ENCODE measurements at regions not wholly inside any gene's neighbourhood (a gene's known extent, or its start where the extent isn't known, plus 50 kb on each side); places are given as distances from the start of the nearest gene placed in this dataset.
"Not testable (repeated sequence)": the region's sequence is repeated elsewhere in the genome, so short reads cannot be mapped to it uniquely, and the experiment has no call there.

DNA sequence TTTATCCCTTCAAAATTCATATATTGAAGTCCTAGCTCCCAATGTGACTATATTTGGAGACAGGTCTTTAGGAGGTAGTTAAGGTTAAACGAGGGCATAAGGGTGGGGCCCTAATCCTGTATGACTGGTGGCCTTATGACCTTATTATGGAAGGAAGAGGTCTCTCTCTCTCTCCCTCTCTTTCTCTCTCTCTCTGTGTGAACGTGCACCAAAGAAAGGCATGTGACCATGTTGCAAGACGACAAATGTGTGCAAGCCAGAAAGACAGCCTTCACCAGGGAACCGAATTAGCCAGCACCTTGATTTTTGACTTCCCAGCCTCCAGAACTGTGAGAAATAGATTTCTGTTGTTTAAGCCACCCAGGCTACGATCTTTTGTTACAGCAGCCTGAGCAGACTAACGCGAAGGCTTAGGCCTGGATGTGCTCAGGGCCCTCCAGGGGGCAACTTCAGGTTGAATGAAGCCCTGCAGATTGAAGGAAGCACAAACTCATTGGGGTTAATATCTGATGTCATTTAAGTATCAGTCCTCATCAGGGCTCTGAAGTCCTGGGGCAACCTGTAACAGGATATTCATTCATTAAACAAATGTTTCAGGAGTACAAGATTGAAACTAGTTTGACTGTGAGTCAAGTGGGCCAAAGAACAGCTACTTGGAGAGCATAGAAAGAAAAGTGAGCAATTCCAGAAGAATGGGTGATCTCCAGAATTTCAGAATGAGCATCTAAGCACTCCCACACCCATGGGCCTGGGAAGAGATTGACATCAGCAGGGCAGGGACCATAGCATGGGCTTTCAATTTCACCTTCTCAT is 157.4 kb upstream of the TNFAIP3 start:
- Histone ChIP-seq H3K4me3 (ENCODE audit: extremely low read depth, insufficient read depth, low read length, poor library complexity, severe bottlenecking) (no peak overlapping the region), H3K4me1 (ENCODE audit: control insufficient read depth, insufficient read depth, low read length, poor library complexity, severe bottlenecking) (no peaks in the 10 kb centered on the region), H3K9me3 (ENCODE audit: control insufficient read depth, low read length) (no peaks in the 10 kb centered on the region), H3K36me3 (ENCODE audit: control insufficient read depth, insufficient read depth, low read length) (no peaks in the 10 kb centered on the region), H3K27ac (ENCODE audit: low read depth, low read length, severe bottlenecking) (no peak overlapping the region)
- WGBS, 2 experiments (ENCODE audit: insufficient coverage in 2 of 2) = 90 to 92% methylated on average over 5 to 6 of the region's 7 CpGs

DNA sequence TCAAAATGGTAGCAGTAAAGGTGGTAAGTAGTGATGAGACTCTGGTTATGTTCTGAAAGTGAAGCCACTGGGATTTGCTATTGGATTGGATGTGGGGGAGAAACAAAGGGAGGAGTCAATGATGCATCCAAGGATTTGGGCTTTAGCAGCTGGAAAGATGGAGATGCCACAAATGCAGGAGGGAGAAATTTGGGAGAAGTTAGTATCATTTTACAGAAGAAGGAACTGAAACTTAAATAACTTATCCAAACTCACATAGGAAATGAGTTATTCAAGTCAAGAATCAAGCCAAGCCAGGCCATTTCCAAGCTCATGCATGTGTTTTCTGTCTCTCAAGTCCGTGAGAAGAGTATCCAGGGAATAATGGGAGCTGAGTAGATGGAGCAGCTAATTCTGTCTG is 155.1 kb upstream of the TNFAIP3 start:
- H3K4me3 ChIP-seq (ENCODE audit: extremely low read depth, insufficient read depth, low read length, poor library complexity, severe bottlenecking) = no peak overlapping the region
- H3K27ac ChIP-seq (ENCODE audit: low read depth, low read length, severe bottlenecking) = no peak overlapping the region
- H3K4me1 ChIP-seq (ENCODE audit: control insufficient read depth, insufficient read depth, low read length, poor library complexity, severe bottlenecking) = no peaks in the 10 kb centered on the region
- H3K36me3 ChIP-seq (ENCODE audit: control insufficient read depth, insufficient read depth, low read length) = no peaks in the 10 kb centered on the region
- WGBS, 2 experiments (ENCODE audit: insufficient coverage in 2 of 2) = 100% methylated on average over 1 of the region's 1 CpG
- no peaks in the 10 kb centered on the region for H3K9me3 ChIP-seq (ENCODE audit: control insufficient read depth, low read length)

DNA sequence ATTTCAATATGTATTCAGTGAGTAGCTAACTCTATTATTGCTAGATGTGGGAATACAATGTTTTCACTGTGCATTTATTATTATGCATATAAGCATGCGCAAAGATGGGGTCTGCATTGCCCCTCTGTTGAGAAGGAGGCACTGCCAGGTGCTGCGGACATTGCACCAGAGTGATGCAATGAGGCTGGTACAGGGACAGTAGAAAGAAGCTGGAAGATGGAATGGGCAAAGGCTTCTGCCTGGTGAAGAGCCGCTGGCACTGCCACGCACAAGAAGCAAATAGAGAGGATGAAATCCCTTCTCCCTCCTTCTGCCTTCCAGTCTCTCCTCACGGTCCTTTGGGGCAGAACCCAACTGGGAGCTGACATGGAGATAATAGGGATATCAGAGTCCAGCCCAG is 154.5 kb upstream of the TNFAIP3 start:
- H3K9me3 ChIP-seq (ENCODE audit: control insufficient read depth, low read length) = no peaks in the 10 kb centered on the region
- no peaks in the 10 kb centered on the region for H3K4me1 ChIP-seq (ENCODE audit: control insufficient read depth, insufficient read depth, low read length, poor library complexity, severe bottlenecking)
- WGBS, 2 experiments (ENCODE audit: insufficient coverage in 2 of 2) = 100% methylated on average over 3 to 4 of the region's 5 CpGs
- H3K36me3 ChIP-seq (ENCODE audit: control insufficient read depth, insufficient read depth, low read length) = no peaks in the 10 kb centered on the region
- no peak overlapping the region for H3K4me3 ChIP-seq (ENCODE audit: extremely low read depth, insufficient read depth, low read length, poor library complexity, severe bottlenecking)
- H3K27ac ChIP-seq (ENCODE audit: low read depth, low read length, severe bottlenecking) = no peak overlapping the region

DNA sequence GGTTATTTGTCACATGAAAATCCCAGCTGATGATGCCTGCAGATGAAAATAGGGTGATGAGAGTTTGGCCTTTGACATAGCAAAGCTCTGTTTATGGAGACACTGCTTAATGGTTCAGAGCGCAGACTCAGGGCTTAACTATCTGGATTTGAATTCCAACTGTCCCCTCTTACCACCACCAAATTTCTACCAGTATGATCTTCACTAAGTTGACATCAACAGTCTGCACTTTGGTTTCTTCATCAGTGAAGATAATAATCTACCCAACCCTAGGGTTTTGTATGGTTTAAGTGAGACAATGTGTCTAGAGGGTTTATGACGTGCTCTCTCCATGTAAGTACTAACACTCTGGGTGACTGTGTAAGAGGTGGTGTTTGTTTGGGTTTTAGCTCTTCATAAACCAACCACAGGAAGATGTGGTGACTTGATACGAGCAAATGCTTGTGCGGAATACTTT is 151.4 kb upstream of the TNFAIP3 start:
- H3K4me3 ChIP-seq (ENCODE audit: extremely low read depth, insufficient read depth, low read length, poor library complexity, severe bottlenecking) = no peak overlapping the region
- H3K36me3 ChIP-seq (ENCODE audit: control insufficient read depth, insufficient read depth, low read length) = no peaks in the 10 kb centered on the region
- no peaks in the 10 kb centered on the region for H3K9me3 ChIP-seq (ENCODE audit: control insufficient read depth, low read length)
- no peaks in the 10 kb centered on the region for H3K4me1 ChIP-seq (ENCODE audit: control insufficient read depth, insufficient read depth, low read length, poor library complexity, severe bottlenecking)
- no peak overlapping the region for H3K27ac ChIP-seq (ENCODE audit: low read depth, low read length, severe bottlenecking)
- WGBS, 2 experiments (ENCODE audit: insufficient coverage in 2 of 2) = 100% methylated on average over 1 of the region's 4 CpGs

GRCh38 chr6:137717074-137718073 is 149.7 kb upstream of the TNFAIP3 start:
- no peak overlapping the region for H3K4me3 ChIP-seq (ENCODE audit: extremely low read depth, insufficient read depth, low read length, poor library complexity, severe bottlenecking)
- H3K4me1 ChIP-seq (ENCODE audit: control insufficient read depth, insufficient read depth, low read length, poor library complexity, severe bottlenecking) = no peaks in the 10 kb centered on the region
- H3K9me3 ChIP-seq (ENCODE audit: control insufficient read depth, low read length) = no peaks in the 10 kb centered on the region
- H3K36me3 ChIP-seq (ENCODE audit: control insufficient read depth, insufficient read depth, low read length) = no peaks in the 10 kb centered on the region
- WGBS, 2 experiments (ENCODE audit: insufficient coverage in 2 of 2) = 89 to 93% methylated on average over 4 to 5 of the region's 7 CpGs
- no peak overlapping the region for H3K27ac ChIP-seq (ENCODE audit: low read depth, low read length, severe bottlenecking)

DNA sequence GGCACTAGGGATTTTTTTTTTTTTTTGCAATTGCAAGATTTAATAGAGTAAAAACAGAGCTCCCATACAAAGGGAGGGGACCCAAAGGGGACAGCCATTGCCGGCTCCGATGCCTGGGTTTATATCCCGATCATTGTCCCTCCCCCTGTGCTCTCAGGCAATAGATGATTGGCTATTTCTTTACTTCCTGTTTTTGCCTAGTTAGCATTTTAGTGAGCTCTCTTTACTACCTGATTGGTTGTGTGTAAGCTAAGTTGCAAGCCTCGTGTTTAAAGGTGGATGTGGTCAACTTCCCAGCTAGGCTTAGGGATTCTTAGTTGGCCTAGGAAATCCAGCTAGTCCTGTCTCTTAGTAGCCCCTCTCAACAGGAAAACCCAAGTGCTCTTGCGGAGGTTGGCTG is 148.2 kb upstream of the TNFAIP3 start:
- not testable (repeated sequence) for H3K4me3 ChIP-seq (ENCODE audit: extremely low read depth, insufficient read depth, low read length, poor library complexity, severe bottlenecking); H3K36me3 ChIP-seq (ENCODE audit: control insufficient read depth, insufficient read depth, low read length); H3K27ac ChIP-seq (ENCODE audit: low read depth, low read length, severe bottlenecking); H3K4me1 ChIP-seq (ENCODE audit: control insufficient read depth, insufficient read depth, low read length, poor library complexity, severe bottlenecking); H3K9me3 ChIP-seq (ENCODE audit: control insufficient read depth, low read length)
- WGBS, 2 experiments (ENCODE audit: insufficient coverage in 2 of 2) = 95% methylated on average over 4 of the region's 5 CpGs; no CpG with 5 or more reads in 1 of the 2 experiments

GRCh38 chr6:137722749-137723272 is 144.2 kb upstream of the TNFAIP3 start:
- H3K4me3 ChIP-seq (ENCODE audit: extremely low read depth, insufficient read depth, low read length, poor library complexity, severe bottlenecking) = no peak overlapping the region

DNA sequence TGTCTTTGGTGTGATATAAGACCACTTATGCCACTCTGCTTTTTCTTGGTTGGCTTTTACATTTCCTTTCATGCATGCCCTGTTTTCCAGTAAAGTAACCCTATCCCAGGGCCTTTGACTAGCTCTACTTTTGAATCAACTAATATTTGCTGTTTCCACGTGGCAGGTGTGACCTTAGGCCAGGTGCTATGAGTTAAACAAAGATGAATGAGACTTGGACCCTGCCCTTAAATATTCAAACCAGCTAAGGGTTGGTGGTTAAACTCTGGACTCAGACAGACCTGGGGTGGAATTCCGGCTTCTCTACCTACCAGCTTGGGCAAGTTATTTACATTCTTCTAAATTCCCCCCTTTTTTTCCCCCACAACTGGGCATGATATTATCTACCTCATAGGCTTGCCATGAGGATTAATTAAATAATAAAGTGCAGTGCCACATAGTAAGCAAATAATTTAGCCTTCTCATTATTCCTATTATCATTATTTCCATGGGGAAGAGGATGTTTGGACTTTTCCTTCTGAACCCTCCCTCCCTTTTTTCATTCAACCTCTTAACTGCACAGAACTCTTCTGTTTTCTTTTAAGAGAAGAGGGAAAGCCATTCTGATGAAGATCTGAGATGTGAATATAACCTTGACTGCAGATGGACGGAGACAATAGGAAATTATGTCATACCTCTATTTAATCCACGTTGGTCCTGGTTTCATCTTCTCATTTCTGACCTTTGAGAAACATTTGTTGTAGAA is 143.6 kb upstream of the TNFAIP3 start:
- Histone ChIP-seq H3K27ac (ENCODE audit: low read depth, low read length, severe bottlenecking) (no peak overlapping the region), H3K36me3 (ENCODE audit: control insufficient read depth, insufficient read depth, low read length) (no peaks in the 10 kb centered on the region), H3K9me3 (ENCODE audit: control insufficient read depth, low read length) (no peaks in the 10 kb centered on the region), H3K4me1 (ENCODE audit: control insufficient read depth, insufficient read depth, low read length, poor library complexity, severe bottlenecking) (peaks cover 2% of the 10 kb centered on the region), H3K4me3 (ENCODE audit: extremely low read depth, insufficient read depth, low read length, poor library complexity, severe bottlenecking) (no peak overlapping the region)
- WGBS, 2 experiments (ENCODE audit: insufficient coverage in 2 of 2) = 80% methylated on average over 2 of the region's 4 CpGs; no CpG with 5 or more reads in 1 of the 2 experiments

More at GRCh38 chr6:137722749-137723272, 144.2 kb upstream of the TNFAIP3 start:
- no peaks in the 10 kb centered on the region for H3K36me3 ChIP-seq (ENCODE audit: control insufficient read depth, insufficient read depth, low read length)
- H3K4me1 ChIP-seq (ENCODE audit: control insufficient read depth, insufficient read depth, low read length, poor library complexity, severe bottlenecking) = no peaks in the 10 kb centered on the region
- H3K9me3 ChIP-seq (ENCODE audit: control insufficient read depth, low read length) = no peaks in the 10 kb centered on the region
- no peak overlapping the region for H3K27ac ChIP-seq (ENCODE audit: low read depth, low read length, severe bottlenecking)
- 84 to 100% methylated on average over 3 to 4 of the region's 5 CpGs for WGBS, 2 experiments (ENCODE audit: insufficient coverage in 2 of 2)

- H3K4me3 ChIP-seq (ENCODE audit: extremely low read depth, insufficient read depth, low read length, poor library complexity, severe bottlenecking) = no peak overlapping the region
- 100% methylated on average over 1 of the region's 3 CpGs; no CpG with 5 or more reads in 1 of the 2 experiments for WGBS, 2 experiments (ENCODE audit: insufficient coverage in 2 of 2)
- H3K36me3 ChIP-seq (ENCODE audit: control insufficient read depth, insufficient read depth, low read length) = no peaks in the 10 kb centered on the region
- H3K27ac ChIP-seq (ENCODE audit: low read depth, low read length, severe bottlenecking) = no peak overlapping the region
- no peaks in the 10 kb centered on the region for H3K9me3 ChIP-seq (ENCODE audit: control insufficient read depth, low read length)
- peaks cover 7% of the 10 kb centered on the region for H3K4me1 ChIP-seq (ENCODE audit: control insufficient read depth, insufficient read depth, low read length, poor library complexity, severe bottlenecking)
Measured at GRCh38 chr6:137724018-137724403, 143.0 kb upstream of the TNFAIP3 start.
